Lung (tissue), 11 donors: ENCODE measurements at regions not wholly inside any gene's neighbourhood (a gene's known extent, or its start where the extent isn't known, plus 50 kb on each side); places are given as distances from the start of the nearest gene placed in this dataset.

Experiments used
- ATAC-seq: fragments of 200-7000 bp; cut with Tn5 transposase; one replicate; pipeline ENCODE4 v1.9.1; 2020; ENCODE audit warnings: moderate number of reproducible peaks; ENCODE audit not compliant: insufficient read depth, low FRiP score
- DNase-seq, 3 donors: peaks; one replicate each; pipeline ENCODE4 v3.0.0-alpha.2; 2013 to 2017
- H3K27ac ChIP-seq, 2 donors: one replicate each; pipeline ENCODE4 v1.5.1; 2013; ENCODE audit warnings: mild to moderate bottlenecking in 2 of 2, moderate library complexity in 2 of 2, control low read depth in 1 of 2, inconsistent platforms in 1 of 2, low read depth in 1 of 2, low read length in 1 of 2
- H3K27me3 ChIP-seq, 3 donors: one replicate each; pipeline ENCODE4 v1.5.1; 2013; ENCODE audit warnings: low read length in 2 of 3; ENCODE audit not compliant: control insufficient read depth in 3 of 3, insufficient read depth in 3 of 3
- H3K36me3 ChIP-seq, 4 donors: one replicate each; pipeline ENCODE4 v1.5.1; 2013; ENCODE audit warnings: low read length in 4 of 4, mild to moderate bottlenecking in 1 of 4, moderate library complexity in 1 of 4; ENCODE audit not compliant: control insufficient read depth in 4 of 4, insufficient read depth in 4 of 4
- H3K4me1 ChIP-seq, 5 donors: one replicate each; pipeline ENCODE4 v1.5.1; 2013; ENCODE audit warnings: low read length in 5 of 5, mild to moderate bottlenecking in 2 of 5, moderate library complexity in 1 of 5; ENCODE audit not compliant: control insufficient read depth in 5 of 5, insufficient read depth in 5 of 5
- H3K4me3 ChIP-seq: one replicate; pipeline ENCODE4 v1.5.1; 2013; ENCODE audit warnings: mild to moderate bottlenecking, control low read depth, moderate library complexity
- H3K9ac ChIP-seq, 2 donors: one replicate each; pipeline ENCODE4 v1.5.1; 2013; ENCODE audit warnings: low read length in 2 of 2, control low read depth in 1 of 2; ENCODE audit not compliant: insufficient read depth in 1 of 2
- H3K9me3 ChIP-seq, 4 donors: one replicate each; pipeline ENCODE4 v1.5.1; 2013; ENCODE audit warnings: low read length in 3 of 4, mild to moderate bottlenecking in 1 of 4, moderate library complexity in 1 of 4; ENCODE audit not compliant: control insufficient read depth in 4 of 4, insufficient read depth in 3 of 4
- CTCF ChIP-seq: IDR thresholded peaks from 2 replicates; pipeline ENCODE4 v1.5.1; 2012; ENCODE audit warnings: mild to moderate bottlenecking; ENCODE audit errors: control extremely low read depth, extremely low read depth
- WGBS, 2 donors: extraction: QIAGEN DNeasy Blood & Tissue Kit; methylation state at CpG; one replicate each; pipeline ENCODE4 v1.1.7; 2013; 5-methylcytosine and 5-hydroxymethylcytosine counted together
- donor health status: control.
- donor health status: control.
- donor health status: Bipolar disorder and iron deficiency.
- donor health status: healthy.
- donor health status: DM: yes; HTN: yes; CAD: no.

GRCh38 chr4:71683309-71683708 is 100.6 kb downstream of the GC start:
- TF ChIP-seq CTCF = no peak

GRCh38 chr4:71680706-71681105 is 103.2 kb downstream of the GC start:
- Histone ChIP-seq H3K4me3 (no peak overlapping the region), H3K27me3 (no peaks in the 10 kb centered on the region), H3K36me3 (no peaks in the 10 kb centered on the region), H3K9ac (no peak overlapping the region), H3K27ac (no peak overlapping the region), H3K9me3 (no peaks in the 10 kb centered on the region), H3K4me1 (no peaks in the 10 kb centered on the region)
- DNase-seq (no peak), ATAC-seq (no peak)
- 33 to 42% methylated on average over 1 of the region's 1 CpG for WGBS, 2 donors
- no peak for TF ChIP-seq CTCF

More at GRCh38 chr4:71683309-71683708, 100.6 kb downstream of the GC start:
- Histone ChIP-seq H3K4me3 (no peak overlapping the region), H3K9ac (no peak overlapping the region), H3K9me3 (no peaks in the 10 kb centered on the region), H3K36me3 (no peaks in the 10 kb centered on the region), H3K4me1 (no peaks in the 10 kb centered on the region), H3K27me3 (no peaks in the 10 kb centered on the region), H3K27ac (no peak overlapping the region)
- 89 to 91% methylated on average over 4 of the region's 4 CpGs for WGBS, 2 donors
- ATAC-seq = no peak
- no peak for DNase-seq

GRCh38 chr4:71677568-71677967 is 106.3 kb downstream of the GC start:
- no peaks in the 10 kb centered on the region for H3K27me3 ChIP-seq
- TF ChIP-seq CTCF = no peak
- no peaks in the 10 kb centered on the region for H3K9me3 ChIP-seq
- DNase-seq (no peak), ATAC-seq (no peak)
- no peak overlapping the region for H3K4me3 ChIP-seq
- no peak overlapping the region for H3K27ac ChIP-seq
- H3K9ac ChIP-seq = no peak overlapping the region
- H3K4me1 ChIP-seq = no peaks in the 10 kb centered on the region
- 80 to 89% methylated on average over 5 of the region's 5 CpGs for whole genome bisulfite sequencing, 2 donors
- H3K36me3 ChIP-seq = no peaks in the 10 kb centered on the region

GRCh38 chr4:71669291-71669690 is 114.6 kb downstream of the GC start:
- H3K9ac ChIP-seq = no peak overlapping the region
- no peaks in the 10 kb centered on the region for H3K27me3 ChIP-seq
- no peaks in the 10 kb centered on the region for H3K4me1 ChIP-seq
- H3K27ac ChIP-seq = no peak overlapping the region
- no peaks in the 10 kb centered on the region for H3K36me3 ChIP-seq
- peaks cover 0 to 2% (median 0%) of the 10 kb centered on the region in 4 donors for H3K9me3 ChIP-seq
- ATAC-seq (no peak), DNase-seq (no peak)
- WGBS, 2 donors = 98 to 100% methylated on average over 1 of the region's 1 CpG
- no peak overlapping the region for H3K4me3 ChIP-seq
- TF ChIP-seq CTCF = no peak
